NCI-H2171 treated with DMSO at 0.1 percent for 48 hours (cell line): ENCODE measurements at regions not wholly inside any gene's neighbourhood (a gene's known extent, or its start where the extent isn't known, plus 50 kb on each side); places are given as distances from the start of the nearest gene placed in this dataset.

Experiments used
- DNase-seq: peaks from one replicate; lab custom pipeline; 2025; lab: John Stamatoyannopoulos, UW

DNA sequence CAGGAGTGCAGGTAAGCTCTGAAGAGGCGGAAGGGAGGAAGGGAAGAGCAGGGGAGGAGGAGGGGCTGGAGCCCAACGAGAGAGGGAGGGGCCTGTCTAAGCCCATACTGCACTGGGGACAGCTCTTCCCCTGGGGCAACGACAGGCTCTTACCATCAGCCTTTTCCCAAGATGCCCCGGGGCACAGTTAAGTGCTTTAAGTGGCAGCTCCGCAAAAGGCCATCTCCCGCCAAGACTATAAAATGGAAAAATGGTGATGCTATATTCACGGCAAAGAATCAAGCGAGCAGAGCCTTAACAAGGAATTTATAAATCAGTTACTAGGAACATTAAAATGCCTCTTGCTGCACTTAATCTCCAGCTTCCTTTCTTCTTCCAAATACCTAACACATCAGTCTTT is 110.2 kb upstream of the NLRP1 start:
- peak; percentile 2 for DNase-seq

DNA sequence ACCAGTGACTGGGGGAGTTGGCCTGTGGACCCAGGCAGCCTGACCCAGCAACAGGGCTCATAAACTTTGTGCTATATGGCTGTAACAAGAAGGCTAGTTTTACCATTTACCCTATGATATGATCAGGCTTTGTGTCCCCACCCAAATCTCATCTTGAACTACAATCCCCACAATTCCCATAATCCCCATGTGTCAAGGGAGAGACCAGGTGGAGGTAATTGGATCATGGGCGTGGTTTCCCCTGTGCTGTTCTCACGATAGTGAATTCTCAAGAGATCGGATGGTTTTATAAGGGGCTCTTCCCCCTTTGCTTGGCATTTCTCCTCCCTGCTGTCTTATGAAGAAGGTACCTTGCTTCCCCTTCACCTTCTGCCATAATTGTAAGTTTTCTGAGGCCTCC is 111.2 kb upstream of the NLRP1 start:
- peak; percentile 37 for DNase-seq

DNA sequence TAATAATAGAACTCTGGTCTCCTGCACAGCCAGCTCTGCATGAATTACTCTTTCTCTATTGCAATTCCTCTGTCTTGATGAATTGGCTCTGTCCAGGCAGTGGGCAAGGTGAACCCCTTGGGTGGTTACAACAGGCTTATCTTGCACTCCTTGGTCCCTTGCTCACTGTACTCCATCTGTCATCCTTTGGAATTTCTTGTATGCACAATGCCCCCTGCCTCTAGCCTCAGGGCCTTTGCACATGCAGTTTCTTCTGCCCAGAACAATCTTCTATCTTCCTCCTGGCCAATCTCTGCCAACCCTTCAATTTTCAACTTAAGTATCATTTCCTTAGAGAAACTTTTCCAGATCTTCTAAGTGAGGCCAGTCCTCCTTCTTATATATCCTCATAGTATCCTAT is 114.7 kb upstream of the NLRP1 start:
- no peak for DNase-seq

DNA sequence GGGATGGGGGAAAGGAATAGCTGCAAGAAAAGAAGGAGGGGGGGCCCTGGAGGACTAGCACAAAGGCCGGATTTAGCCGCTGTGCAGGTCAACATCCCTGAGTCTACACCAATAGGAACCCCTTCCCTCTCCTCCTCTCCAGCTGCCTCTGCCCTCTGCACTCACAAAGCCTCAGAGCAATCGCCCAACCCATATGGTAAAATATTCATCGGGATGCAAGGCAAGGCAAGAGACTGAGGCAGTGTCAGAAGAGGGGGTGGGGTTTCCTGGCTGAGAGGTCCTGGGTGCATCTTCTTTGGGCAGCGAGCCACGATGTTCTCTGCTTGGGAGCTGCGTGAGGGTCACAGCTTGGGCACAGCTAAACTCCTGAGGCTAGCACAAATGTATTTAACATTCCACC is 115.5 kb upstream of the NLRP1 start:
- DNase-seq = no peak

DNA sequence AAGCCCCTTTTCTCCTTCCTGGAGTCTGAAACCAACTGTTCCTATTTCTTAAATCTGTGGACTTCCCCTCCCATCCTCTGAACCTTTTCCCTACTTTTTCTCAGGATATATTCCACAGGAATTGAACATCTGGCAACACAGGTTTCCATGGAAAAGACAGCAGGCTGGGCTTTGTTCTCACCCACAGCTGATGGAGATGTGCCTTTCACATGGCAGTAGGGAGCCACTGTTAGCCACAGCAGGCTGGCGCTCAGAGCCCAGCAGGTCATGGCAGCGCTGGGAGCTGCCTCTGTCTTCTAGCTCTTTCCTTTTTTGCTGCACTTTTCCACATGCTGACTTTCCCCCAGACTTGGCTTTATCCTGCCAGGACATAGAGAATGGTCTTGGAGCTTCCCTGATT is 116.4 kb upstream of the NLRP1 start:
- no peak for DNase-seq

DNA sequence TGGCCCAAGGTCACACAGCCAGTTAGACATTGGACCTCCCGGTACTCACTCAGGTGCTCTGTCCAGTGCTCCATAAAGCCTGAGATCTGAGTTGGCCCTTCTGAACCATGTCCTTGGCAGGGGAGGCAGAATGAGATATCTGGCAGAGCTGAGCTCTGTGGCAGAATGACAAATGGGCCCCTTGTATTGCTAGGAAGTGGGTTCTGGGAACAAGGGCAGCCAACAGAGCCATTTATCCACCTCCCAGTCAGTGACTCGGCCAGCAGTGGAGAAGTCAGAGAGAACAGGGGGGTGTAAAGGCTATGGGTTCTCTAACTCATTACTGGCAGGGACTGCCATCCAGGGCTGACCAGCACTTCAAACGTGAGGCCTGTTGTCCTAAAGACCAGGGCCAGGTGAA is 117.1 kb upstream of the NLRP1 start:
- DNase-seq = no peak

DNA sequence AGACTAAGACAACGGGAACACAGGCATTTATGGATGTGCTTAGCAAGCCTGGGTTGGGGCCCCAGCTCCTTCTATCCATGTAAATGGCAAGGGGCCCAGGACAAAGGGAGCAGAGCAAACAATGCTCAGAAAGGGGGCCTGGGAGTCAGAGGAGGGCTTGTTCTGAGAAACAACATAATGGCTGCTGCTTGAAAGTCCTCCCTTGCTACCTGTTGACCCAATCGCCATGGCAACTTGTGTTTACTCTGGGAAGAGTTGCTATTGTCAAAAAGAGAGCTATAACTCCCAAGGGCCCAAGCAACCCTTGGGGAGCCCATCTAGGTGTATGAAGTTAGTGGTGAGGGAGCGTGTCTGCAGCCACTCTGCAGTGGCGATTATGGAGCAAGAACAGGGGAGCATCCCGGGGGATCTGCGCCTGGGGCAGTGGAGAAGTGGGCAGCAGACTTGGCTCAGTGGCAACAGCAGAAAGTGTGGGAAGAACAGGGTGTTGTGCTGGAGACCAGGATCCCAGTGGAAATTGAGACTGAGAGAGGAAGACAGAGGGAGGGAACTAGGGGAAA is 118.7 kb upstream of the NLRP1 start:
- no peak for DNase-seq

DNA sequence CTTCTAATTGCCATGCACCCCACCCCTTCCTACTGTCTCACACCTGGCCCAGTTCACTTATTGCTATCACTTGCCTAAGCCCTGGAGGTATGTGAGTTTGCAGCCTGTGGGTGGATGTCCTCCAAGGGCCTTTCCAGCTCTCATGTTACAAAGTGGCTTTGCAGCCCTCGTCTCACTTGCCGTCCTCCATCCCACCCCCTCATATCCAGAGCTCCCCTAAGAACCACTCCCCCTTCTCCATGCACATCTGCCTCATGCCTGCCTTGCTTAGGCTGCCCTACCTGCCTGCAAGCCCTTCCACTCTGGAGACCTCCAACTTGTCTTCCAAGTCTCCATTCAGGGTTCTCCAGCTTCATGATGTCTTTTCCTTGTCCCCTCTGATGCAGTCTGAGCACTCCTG is 119.4 kb upstream of the NLRP1 start:
- DNase-seq = no peak

DNA sequence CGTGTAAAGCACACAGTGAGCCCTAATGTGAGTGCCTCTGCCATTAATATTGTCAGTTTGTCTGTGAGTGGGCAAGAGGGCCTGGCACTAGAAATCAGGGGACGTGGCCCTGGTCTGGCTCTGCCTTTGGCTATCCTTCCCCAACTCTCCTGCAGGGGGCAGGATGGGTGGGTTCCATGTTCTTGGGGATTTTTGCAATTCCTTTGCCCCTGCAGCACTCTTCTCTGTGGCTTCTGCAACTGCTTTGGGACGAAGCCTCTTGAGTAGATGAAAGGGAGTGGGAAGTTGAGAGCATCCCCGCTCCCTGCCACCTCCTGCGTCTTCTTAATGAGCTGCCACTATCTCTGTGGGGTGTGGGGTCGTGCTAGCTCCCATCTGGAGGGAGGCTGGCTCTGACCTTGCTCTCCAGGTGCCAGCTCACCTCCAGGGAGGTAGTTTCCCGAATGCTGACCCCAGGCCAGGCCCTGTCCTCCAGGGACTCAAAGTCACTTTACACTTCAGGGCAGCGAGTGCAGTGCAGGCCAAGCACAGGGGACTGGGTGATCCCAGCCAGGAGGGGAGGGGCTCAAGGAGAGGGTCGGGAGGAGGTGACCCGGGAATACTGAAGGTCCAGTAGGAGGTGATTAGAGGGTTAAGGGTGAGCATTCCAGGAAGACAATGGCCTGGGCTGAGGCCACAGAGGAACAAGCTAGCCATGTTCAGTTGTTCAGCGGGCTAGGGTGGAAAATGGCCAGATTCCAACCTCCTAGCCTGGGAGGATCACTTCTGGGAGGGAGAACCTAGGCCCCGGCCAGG is 121.0 kb upstream of the NLRP1 start:
- DNase-seq = no peak

DNA sequence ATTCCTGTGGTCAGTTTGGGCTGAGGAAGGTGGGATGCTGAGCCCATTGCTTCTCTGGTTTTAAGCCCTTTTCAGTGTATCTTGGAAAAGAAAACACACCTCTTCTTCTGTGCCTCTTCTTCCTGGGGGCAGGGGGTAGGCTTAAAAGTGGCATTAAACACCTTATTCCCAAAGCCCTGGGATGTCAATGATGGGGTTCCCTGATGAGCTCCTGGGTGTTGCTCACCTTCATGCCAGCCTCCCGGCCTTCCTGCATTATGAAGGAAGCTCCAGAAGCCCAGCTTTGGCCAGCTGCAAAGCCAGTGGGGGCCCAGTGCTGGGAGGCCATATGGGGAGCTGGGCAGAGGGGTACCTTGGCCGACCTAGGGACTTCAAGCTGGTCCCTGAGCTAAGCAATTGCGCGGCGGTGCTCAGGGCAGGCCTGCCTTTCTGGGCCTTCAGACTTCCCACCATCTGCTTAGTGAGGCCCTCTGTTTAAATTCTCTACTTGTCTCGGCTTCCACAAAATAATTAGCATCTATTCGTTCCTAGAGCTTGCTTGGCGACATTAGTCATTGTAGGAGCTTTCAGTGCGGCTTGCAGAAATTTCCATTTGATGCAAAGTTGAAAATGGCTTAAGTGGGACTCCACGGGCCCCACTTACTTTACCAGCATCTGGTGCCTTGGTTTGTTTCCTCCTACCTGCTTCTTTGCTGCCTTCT is 121.7 kb upstream of the NLRP1 start:
- no peak for DNase-seq

DNA sequence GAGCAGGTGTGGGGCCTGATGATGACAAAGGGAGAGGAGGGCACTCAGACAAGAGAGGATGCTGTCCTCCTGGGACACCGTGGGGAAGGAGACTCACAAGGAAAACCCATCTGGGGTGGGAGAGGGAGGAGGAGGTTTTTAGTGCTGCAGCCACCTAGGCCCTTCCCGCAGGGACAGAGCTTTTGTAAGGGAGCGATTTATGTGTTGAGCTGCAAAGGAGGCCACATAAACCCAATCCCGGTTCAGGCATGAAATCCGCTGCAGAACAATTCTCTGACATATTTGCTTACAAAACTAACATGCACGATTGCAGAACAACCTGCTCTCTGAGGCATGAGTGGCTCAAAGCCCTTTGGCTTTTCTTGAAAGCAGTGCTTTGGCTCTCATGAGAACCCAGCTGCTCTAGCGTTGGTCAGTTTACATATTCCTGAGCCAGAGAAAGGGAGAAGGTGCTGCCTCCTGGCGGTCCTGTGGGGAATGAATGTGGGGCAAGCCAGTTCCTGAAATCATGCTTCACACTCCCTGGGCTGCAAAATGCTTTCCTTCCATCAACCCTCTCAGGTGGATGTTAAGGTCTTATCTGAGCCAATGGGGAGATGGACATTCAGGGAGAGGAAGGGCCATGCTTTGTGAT is 122.4 kb upstream of the NLRP1 start:
- DNase-seq = peak; percentile 5

DNA sequence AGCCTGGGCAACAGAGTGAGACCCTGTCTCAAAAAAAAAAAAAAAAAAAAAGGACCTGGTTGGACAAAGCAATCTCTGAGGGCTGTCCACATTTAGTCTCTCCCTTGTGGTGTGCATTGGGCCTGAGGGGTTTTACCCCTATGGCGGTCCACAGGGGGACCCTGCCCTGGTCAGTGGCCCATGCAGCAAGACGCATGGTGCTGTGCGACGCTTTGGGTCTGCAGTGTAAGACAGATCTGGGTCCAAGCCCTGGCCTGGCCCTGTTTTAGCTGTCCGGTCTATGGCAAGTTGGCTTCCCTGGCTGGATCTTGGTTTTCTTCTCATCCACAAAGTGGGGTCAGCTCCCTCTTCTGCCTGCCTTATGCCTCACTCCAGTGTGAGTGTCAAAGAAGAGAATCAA is 123.2 kb upstream of the NLRP1 start:
- no peak for DNase-seq

DNA sequence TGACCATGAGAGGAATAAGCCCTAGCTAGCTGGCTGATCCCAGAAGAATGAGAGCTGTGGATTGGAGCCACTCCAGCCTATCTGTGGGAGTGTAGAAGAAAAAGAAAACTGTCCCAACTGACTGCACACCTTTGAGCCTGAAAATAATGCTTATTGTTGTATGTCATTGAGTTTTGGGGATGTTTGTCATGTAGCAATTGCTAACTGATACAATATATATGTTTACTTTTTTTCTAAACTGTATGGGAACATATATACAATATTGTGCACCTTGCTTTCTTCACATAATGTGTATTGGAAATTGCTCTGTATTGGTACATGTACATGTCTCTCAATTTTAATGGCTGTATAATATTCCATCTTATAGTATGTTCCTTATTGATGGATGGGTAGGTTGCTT is 124.0 kb upstream of the NLRP1 start:
- no peak for DNase-seq

DNA sequence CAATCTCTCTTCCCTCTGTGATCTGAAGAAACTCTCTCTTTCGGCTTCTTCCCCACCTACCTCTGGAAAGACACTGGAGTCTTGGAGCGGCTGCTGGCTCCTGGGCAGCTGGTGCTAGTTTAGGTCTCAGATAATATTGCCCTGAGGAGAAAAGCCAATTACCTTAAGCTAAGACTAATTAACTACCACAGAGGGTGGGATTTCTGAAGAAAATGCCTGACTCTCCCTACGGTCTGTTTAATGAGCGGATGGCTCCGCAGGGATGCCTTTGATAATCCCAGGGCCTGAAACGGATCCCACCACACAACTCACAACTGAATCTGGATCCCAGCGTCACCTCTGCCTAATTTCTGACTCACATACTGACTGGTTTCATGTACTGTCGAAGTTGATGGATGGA is 127.0 kb upstream of the NLRP1 start:
- peak; percentile 19 for DNase-seq

DNA sequence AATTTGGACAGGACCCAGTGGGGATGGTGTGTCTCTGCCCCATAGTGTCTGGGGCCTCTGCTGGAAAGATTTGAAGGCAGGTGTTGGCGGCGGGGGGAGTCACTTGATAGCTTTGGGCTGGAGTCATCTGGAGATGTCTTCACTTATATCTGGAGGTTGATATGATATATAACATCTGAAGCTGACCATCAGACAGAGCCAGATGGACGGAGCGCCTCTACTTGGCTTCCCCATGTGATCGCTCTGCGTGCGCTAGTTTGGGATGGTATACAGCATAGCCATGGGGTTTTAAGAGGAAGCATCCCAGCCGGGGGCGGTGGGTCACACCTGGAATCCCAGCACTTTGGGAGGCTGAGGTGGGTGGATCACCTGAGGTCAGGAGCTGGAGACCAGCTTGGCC is 130.7 kb upstream of the NLRP1 start:
- DNase-seq = no peak

DNA sequence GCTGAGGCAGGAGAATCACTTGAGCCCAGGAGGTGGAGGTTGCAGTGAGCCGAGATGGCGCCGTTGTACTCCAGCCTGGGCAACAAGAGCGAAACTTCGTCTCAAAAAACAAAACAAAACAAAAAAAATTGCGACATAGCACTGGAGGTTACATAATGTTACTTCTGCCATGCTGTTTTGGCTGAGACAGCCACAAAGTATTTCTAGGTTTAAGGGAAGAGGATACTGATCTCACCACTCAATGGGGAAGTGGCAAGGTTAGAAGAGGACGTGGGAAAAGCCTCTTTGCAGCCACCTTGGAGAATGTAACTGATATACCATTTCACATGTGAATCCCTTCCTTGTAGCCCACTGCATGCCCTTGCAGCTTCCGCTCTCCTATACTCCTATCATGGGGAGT is 131.2 kb upstream of the NLRP1 start:
- no peak for DNase-seq

DNA sequence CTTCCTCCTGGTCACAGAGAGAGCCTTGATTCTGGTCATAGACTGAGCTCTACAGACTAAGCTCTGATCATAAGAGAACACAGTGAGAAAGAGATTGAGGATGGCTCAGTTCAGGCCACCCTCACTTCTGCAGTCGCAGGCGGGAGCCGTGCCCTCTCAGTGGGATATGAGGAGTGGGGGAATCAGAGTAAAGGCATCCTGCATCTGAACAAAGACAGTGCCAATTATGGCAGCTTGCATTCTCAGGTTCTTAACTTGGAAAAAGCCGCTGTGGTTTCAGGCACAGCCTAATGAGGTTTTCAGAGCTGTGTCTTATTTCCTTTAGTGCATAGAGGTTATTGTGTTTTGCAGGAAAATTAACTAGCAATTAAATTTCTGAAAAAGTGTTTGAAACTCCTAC is 134.4 kb upstream of the NLRP1 start:
- no peak for DNase-seq

DNA sequence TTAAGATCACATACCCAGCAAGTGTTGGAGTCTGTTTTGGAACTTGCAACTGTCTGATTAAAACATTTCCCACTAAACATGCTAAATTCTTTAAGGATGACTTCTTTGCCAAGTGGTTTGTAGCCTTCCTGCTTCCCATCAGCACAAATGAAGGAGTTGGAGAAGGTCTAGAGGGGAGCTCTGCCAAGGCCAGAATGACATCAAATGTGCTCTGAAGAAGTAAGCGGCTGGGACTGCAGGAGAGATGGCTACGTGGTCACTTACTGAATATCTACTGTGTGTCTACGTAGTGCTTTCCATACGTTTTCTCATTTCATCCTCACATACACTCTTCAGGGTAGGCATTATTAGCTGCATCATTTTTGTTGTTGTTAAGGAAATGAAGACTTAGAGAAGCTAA is 135.7 kb upstream of the NLRP1 start:
- no peak for DNase-seq

DNA sequence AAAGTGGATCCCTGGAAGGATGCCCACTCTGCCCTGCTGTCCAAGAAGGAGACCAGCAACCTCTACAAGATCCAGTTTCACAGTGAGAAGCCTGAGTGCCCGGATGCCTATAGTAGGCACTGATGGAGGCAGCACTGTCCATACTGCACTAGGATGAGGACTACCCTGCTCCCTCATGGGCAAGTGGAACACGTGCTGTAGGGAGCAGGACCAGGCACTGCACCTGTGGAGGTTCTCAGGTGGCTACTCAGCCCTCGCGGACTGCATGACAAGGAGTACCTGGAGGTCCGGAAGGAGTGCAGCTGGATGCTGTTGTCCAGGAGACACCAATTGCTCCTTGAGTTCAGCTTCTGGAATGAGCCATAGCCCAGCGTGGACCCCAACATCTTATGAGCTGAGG is 146.1 kb upstream of the NLRP1 start:
- DNase-seq = no peak

DNA sequence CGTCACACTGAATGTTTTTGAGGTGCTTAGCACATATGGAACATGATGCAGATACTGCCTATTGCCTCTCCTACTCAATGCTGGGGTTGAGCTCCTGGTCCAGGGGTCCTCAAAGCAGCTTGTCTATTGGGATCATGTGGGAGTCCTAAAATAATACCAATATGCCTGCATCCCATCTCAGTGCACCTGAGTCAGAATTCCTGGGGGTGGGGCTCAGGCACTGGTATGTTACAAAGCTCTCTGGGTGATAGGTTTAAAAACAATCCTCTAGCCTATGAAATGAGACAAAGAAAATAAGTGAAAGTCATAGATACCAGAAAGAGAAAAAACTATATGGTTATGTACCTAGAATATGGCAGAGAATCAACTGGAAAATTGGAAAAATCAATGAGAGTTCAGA is 156.6 kb upstream of the NLRP1 start:
- DNase-seq = no peak

DNA sequence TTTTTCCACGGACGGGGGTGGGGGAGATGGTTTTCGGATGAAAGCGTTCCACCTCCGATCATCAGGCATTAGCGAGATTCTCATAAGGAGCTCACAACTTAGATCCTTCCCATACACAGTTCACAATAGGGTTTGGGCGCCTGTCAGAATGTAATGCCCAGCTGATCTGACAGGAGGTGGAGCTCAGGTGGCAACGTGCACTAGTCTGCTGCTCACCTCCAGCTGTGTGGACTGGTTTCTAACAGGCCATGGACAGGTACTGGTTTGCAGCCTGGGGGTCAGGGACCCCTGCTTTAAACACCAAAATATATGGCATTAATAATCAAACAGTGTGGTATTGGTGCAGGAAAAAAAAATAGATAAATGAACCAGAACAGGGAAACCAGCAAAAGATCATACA is 157.5 kb upstream of the NLRP1 start:
- DNase-seq = no peak

DNA sequence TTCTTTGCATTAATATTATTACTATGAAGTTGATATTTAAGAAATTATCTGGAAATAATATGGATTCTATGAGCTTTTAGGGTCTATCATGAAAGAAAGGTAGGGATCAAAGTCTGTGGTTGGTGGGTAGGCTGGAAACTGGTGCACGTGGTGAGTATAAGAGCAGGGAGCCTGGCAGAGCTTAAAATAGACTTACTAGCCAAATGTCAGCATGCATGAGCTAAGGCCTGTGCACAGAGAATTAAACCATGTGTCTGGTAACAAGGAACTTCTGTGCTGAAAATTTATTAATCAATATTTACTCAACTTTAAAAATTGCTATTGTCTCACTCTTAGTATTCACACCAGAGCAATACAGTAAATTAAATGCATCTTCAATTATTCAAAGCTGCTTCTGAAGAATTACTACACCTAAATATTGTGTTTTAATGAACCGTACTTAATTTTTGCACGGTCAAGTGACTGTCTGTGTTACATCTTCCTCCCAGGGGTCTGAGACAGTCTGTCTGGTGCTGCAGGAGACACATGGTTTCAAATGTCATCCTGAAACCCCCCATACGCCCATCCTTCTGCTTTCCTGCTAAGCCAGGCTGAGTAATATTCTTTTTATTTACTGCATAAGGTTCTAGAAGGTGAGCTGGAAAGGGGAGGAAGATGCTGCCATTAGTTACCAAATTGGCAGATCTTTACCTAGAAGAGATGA is 161.0 kb upstream of the NLRP1 start:
- no peak for DNase-seq
